IPS DF 19.7 (cell line): ENCODE measurements at regions not wholly inside any gene's neighbourhood (a gene's known extent, or its start where the extent isn't known, plus 50 kb on each side); places are given as distances from the start of the nearest gene placed in this dataset.
"Not testable (repeated sequence)": the region's sequence is repeated elsewhere in the genome, so short reads cannot be mapped to it uniquely, and the experiment has no call there.

Source experiments
- DNase-seq: peaks from one replicate; pipeline ENCODE4 v3.0.0-alpha.2; 2013; ENCODE audit warnings: low read depth, low spot score

GRCh38 chr6:132054525-132054924 is 103.4 kb upstream of the CCN2 start:
- DNase-seq, result no peak

- no peak for DNase-seq
Measured at GRCh38 chr6:132053511-132053910, 102.3 kb upstream of the CCN2 start.

GRCh38 chr6:132052096-132052495 is 100.9 kb upstream of the CCN2 start:
- DNase-seq, result no peak

- DNase-seq, result no peak
Measured at GRCh38 chr6:132045877-132046276, 94.7 kb upstream of the CCN2 start.

- DNase-seq, result no peak
Measured at GRCh38 chr6:132043148-132043547, 92.0 kb upstream of the CCN2 start.

GRCh38 chr6:132041706-132042105 is 90.5 kb upstream of the CCN2 start:
- DNase-seq, result no peak

GRCh38 chr6:132028029-132028428 is 76.9 kb upstream of the CCN2 start:
- DNase-seq, result no peak

GRCh38 chr6:132025468-132025867 is 74.3 kb upstream of the CCN2 start:
- no peak for DNase-seq

GRCh38 chr6:132023490-132023889 is 72.3 kb upstream of the CCN2 start:
- peak; percentile 12 for DNase-seq

- DNase-seq, result no peak
Measured at GRCh38 chr6:132021552-132022375, 70.6 kb upstream of the CCN2 start.

- DNase-seq, result not testable (repeated sequence)
Measured at GRCh38 chr6:132020918-132021317, 69.7 kb upstream of the CCN2 start.

GRCh38 chr6:132020138-132020581 is 69.0 kb upstream of the CCN2 start:
- DNase-seq, result no peak

- no peak for DNase-seq
Measured at GRCh38 chr6:132019586-132019985, 68.4 kb upstream of the CCN2 start.

- no peak for DNase-seq
Measured at GRCh38 chr6:132017942-132018341, 66.8 kb upstream of the CCN2 start.

- no peak for DNase-seq
Measured at GRCh38 chr6:132016396-132016795, 65.2 kb upstream of the CCN2 start.

GRCh38 chr6:132011582-132011981 is 60.4 kb upstream of the CCN2 start:
- DNase-seq, result no peak

- no peak for DNase-seq
Measured at GRCh38 chr6:132009175-132009574, 58.0 kb upstream of the CCN2 start.

GRCh38 chr6:132007474-132008190 is 56.5 kb upstream of the CCN2 start:
- no peak for DNase-seq

- DNase-seq, result no peak
Measured at GRCh38 chr6:132005178-132005577, 54.0 kb upstream of the CCN2 start.

- no peak for DNase-seq
Measured at GRCh38 chr6:132004668-132005067, 53.5 kb upstream of the CCN2 start.

- DNase-seq, result no peak
Measured at GRCh38 chr6:132003516-132004178, 52.5 kb upstream of the CCN2 start.
